Pancreas (tissue), 10 donors: ENCODE measurements at regions not wholly inside any gene's neighbourhood (a gene's known extent, or its start where the extent isn't known, plus 50 kb on each side); places are given as distances from the start of the nearest gene placed in this dataset.

Experiments used
- ATAC-seq, 4 donors: fragments of 200-7000 bp; cut with Tn5 transposase; one replicate each; pipeline versions ENCODE4 v1.8.0 to v1.9.1; 2020; ENCODE audit warnings: mild to moderate bottlenecking in 4 of 4, moderate library complexity in 4 of 4
- DNase-seq, 6 donors: peaks; one replicate each; pipeline ENCODE4 v3.0.0-alpha.2; 2020
- FAIRE-seq: peaks from 2 replicates; lab custom pipeline; 2012; peaks lifted over from hg19 to GRCh38; lab: Jason Lieb, UNC
- H3K27ac ChIP-seq, 4 donors: fragments of 200-600 bp; sonication (generic); 1 replicate in 3 of 4; 2 replicates in 1 of 4; pipeline versions ENCODE4 v1.5.0 to v1.8.0; 2020
- H3K27me3 ChIP-seq, 4 donors: fragments of 200-600 bp; one replicate each; pipeline ENCODE4 v1.8.0; 2021
- H3K36me3 ChIP-seq, 3 donors: fragments of 200-600 bp; sonication (generic) in 1 of 3; one replicate each; pipeline versions ENCODE4 v1.5.0 to v1.8.0; 2020 to 2021
- H3K4me1 ChIP-seq, 3 donors: fragments of 200-600 bp; one replicate each; pipeline ENCODE4 v1.8.0; 2021
- H3K4me3 ChIP-seq, 4 donors: fragments of 200-600 bp; sonication (generic) in 2 of 4; one replicate each; pipeline versions ENCODE4 v1.5.0 to v1.8.0; 2020 to 2021
- H3K9me3 ChIP-seq, 4 donors: fragments of 200-600 bp; one replicate each; pipeline ENCODE4 v1.8.0; 2021
- WGBS, 2 donors: extraction: QIAGEN DNeasy Blood & Tissue Kit; methylation state at CpG; one replicate each; pipeline ENCODE4 v1.1.7; 2013; 5-methylcytosine and 5-hydroxymethylcytosine counted together
- intact Hi-C, 3 donors: fragments of 100-400 bp; cut with DNase I; formaldehyde crosslinking; loops; one replicate each; pipeline versions ENCODE4 v1.11.1 to v1.14.2; 2022
- TF ChIP-seq, protein P1 (sequence below), 4 donors: fragments of 200-600 bp; sonication (generic) in 3 of 4; IDR thresholded peaks; one replicate each; pipeline versions ENCODE4 v1.5.0 to v1.8.0; 2021; ENCODE audit warnings: antibody characterized with exemption in 4 of 4
- donor health status: healthy with polysubstance abuse.
- donor health status: DM: no; HTN: no; CAD: no; lungs with moderate emphysema.
- donor health status: DM: no; HTN: no; CAD: no.
- donor health status: control.
- donor health status: control.
- donor health status: Bipolar disorder and iron deficiency.
- donor health status: DM: yes; HTN: yes; CAD: no.
- donor health status: DM: no; HTN: no; CAD: no.
- donor health status: DM: no; HTN: no; CAD: no.
- donor health status: DM: yes; HTN: yes; CAD: no.

DNA sequence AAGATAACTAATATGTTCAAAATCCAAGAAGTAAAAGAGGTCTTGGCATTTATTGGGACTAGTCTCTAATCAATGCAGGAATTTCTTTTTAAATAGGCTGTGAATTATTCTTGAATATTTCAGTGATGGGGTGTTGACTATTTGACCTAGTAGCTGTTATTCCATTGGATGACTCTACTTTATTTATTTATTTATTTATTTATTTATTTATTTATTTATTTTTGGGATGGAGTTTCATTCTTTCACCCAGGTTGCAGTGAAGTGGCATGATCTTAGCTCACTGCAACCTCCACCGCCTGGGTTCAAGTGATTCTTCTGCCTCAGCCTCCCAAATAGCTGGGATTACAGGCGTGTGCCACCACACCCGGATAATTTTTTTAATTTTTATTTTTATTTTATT, 1227.8 kb downstream of the ZPLD1 start:
- ATAC-seq (no peak), FAIRE-seq (no peak), DNase-seq (no peak)
- Histone ChIP-seq H3K4me1 (no peaks in the 10 kb centered on the region), H3K27ac (no peak overlapping the region), H3K9me3 (no peaks in the 10 kb centered on the region), H3K36me3 (no peaks in the 10 kb centered on the region), H3K27me3 (no peaks in the 10 kb centered on the region), H3K4me3 (no peak overlapping the region)
- TF ChIP-seq, protein P1, sequence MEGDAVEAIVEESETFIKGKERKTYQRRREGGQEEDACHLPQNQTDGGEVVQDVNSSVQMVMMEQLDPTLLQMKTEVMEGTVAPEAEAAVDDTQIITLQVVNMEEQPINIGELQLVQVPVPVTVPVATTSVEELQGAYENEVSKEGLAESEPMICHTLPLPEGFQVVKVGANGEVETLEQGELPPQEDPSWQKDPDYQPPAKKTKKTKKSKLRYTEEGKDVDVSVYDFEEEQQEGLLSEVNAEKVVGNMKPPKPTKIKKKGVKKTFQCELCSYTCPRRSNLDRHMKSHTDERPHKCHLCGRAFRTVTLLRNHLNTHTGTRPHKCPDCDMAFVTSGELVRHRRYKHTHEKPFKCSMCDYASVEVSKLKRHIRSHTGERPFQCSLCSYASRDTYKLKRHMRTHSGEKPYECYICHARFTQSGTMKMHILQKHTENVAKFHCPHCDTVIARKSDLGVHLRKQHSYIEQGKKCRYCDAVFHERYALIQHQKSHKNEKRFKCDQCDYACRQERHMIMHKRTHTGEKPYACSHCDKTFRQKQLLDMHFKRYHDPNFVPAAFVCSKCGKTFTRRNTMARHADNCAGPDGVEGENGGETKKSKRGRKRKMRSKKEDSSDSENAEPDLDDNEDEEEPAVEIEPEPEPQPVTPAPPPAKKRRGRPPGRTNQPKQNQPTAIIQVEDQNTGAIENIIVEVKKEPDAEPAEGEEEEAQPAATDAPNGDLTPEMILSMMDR (IDR thresholded peaks at IDR 0.05): no peak
- intact Hi-C loops: no loop called here
- 93 to 96% methylated on average over 3 of the region's 3 CpGs for WGBS, 2 donors

DNA sequence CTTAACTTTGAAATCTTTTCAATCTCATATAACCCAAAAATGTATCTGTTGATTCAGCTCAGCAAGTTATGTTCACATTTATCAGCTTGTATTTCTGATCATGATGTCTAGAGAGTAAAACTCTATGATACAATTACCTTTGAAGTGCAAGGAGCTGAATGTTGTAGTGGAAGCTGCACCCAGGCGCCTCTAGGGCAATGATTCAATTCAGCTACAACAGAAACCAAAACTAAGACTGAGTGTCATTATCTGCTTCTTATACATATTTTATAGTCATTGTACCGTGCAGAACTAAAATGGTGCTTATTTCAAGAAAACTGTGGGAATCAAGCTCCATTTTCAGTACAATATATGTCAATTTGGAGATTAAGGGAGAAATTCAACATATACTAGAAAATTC, 1237.5 kb downstream of the ZPLD1 start:
- H3K27me3 ChIP-seq: no peaks in the 10 kb centered on the region
- no peak for FAIRE-seq
- H3K27ac ChIP-seq: no peak overlapping the region
- DNase-seq: no peak
- TF ChIP-seq, protein P1 (IDR thresholded peaks at IDR 0.05): no peak
- no peaks in the 10 kb centered on the region for H3K36me3 ChIP-seq
- no peak for ATAC-seq
- 89 to 92% methylated on average over 2 of the region's 2 CpGs for WGBS, 2 donors
- H3K9me3 ChIP-seq: no peaks in the 10 kb centered on the region
- intact Hi-C loops: no loop called here
- no peak overlapping the region for H3K4me3 ChIP-seq
- no peaks in the 10 kb centered on the region for H3K4me1 ChIP-seq

DNA sequence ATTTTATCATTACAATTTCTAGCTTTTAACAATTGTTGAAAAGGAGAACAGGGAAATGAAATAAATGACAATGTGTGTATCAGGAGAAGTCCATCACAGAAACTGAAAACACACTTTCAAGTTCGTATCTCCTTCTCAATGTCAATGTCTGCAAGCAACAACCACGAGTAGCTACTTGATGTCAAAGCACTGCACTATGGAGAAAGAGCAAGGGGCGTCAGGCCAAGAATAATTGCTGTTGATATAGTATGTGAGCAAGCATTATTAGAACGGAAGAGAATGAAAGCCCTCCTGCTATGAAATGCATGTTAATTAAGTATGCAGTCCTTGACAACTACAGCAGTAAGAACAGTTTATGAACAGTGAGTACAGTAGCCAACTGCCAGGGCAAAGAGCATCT, 1250.1 kb downstream of the ZPLD1 start:
- ATAC-seq (peak; percentile 34 to 46 (median 38)), DNase-seq (no peak), FAIRE-seq (no peak)
- no peaks in the 10 kb centered on the region for H3K36me3 ChIP-seq
- H3K27me3 ChIP-seq: no peaks in the 10 kb centered on the region
- H3K4me1 ChIP-seq: peaks cover 10 to 13% (median 10%) of the 10 kb centered on the region in 3 donors
- H3K4me3 ChIP-seq: no peak overlapping the region
- no peaks in the 10 kb centered on the region for H3K9me3 ChIP-seq
- TF ChIP-seq, protein P1 (IDR thresholded peaks at IDR 0.05): no peak
- intact Hi-C loops: no loop called here
- no peak overlapping the region for H3K27ac ChIP-seq
- WGBS, 2 donors: 18 to 20% methylated on average over 4 of the region's 4 CpGs

DNA sequence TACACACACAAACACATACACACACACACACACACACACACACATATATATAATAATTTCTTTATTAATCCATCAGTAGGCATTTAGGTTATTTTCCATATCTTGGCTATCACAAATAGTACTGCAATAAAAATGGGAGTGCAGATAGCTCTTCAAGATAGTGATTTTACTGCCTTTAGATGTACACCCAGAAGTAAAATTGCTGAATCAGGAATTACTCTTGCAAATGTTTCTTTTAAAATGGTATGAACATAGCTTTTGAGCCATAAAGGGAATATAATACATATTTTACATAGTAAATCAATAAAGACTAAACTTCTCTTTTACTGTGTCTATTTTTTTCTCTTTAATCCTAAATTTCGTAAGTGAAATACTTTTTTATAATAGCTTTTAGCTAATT, 1251.1 kb downstream of the ZPLD1 start:
- no peak for DNase-seq
- FAIRE-seq: no peak
- TF ChIP-seq, protein P1 (IDR thresholded peaks at IDR 0.05): no peak
- no peak for ATAC-seq
- no peak overlapping the region for H3K27ac ChIP-seq
- no peaks in the 10 kb centered on the region for H3K27me3 ChIP-seq
- H3K4me3 ChIP-seq: no peak overlapping the region
- H3K9me3 ChIP-seq: no peaks in the 10 kb centered on the region
- peaks cover 10 to 13% (median 10%) of the 10 kb centered on the region in 3 donors for H3K4me1 ChIP-seq
- intact Hi-C loops: no loop called here
- whole genome bisulfite sequencing, 2 donors: 61 to 84% methylated on average over 1 of the region's 1 CpG
- no peaks in the 10 kb centered on the region for H3K36me3 ChIP-seq

DNA sequence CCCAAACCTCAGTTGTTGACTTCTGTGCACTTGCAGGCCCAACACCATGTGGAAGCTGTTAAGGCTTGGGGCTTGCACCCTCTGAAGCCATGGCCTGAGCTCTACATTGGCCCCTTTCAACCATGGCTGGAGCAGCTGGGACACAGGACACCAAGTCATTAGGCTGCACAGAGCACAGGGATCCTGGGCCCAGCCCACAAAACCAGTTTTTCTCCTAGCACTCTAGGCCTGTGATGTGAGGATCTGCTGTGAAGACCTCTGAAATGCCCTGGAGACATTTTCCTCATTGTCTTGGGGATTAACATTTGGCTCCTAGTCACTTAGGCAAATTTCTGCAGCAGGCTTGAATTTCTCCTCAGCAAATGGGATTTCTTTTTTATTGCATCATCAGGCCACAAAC, 1255.7 kb downstream of the ZPLD1 start:
- DNase-seq: no peak
- Histone ChIP-seq H3K4me1 (peaks cover 10 to 13% (median 10%) of the 10 kb centered on the region in 3 donors), H3K9me3 (no peaks in the 10 kb centered on the region), H3K4me3 (no peak overlapping the region), H3K27me3 (no peaks in the 10 kb centered on the region), H3K36me3 (no peaks in the 10 kb centered on the region), H3K27ac (no peak overlapping the region)
- FAIRE-seq: no peak
- ATAC-seq: no peak
- intact Hi-C loops: no loop called here
- TF ChIP-seq, protein P1 (IDR thresholded peaks at IDR 0.05): no peak
